A673 (cell line): ENCODE measurements at regions not wholly inside any gene's neighbourhood (a gene's known extent, or its start where the extent isn't known, plus 50 kb on each side); places are given as distances from the start of the nearest gene placed in this dataset.

ENCODE experiments used
- CTCF ChIP-seq: fragments of 300-800, 200-600 bp; sonication (generic); conservative IDR thresholded peaks from 2 replicates; pipeline ENCODE4 v1.5.1; 2017; ENCODE audit warnings: low read depth, mild to moderate bottlenecking, antibody characterized with exemption, low read length, moderate library complexity, mixed read lengths
- EZH2 ChIP-seq: fragments of 200-600 bp; sonication (generic); IDR thresholded peaks from 2 replicates; pipeline ENCODE4 v1.6.1; 2017; ENCODE audit warnings: borderline replicate concordance, low read depth, mild to moderate bottlenecking, mixed read lengths, antibody characterized with exemption, low read length; ENCODE audit not compliant: poor library complexity, severe bottlenecking

GRCh38 chrX:28133763-28134162 is 152.5 kb upstream of the DCAF8L1 start:
- no peak for TF ChIP-seq CTCF
- TF ChIP-seq EZH2, result no peak
